CD4-positive, alpha-beta T cell treated with Interferon gamma for 1 hour (primary cell): ENCODE measurements at regions not wholly inside any gene's neighbourhood (a gene's known extent, or its start where the extent isn't known, plus 50 kb on each side); places are given as distances from the start of the nearest gene placed in this dataset.
"Not testable (repeated sequence)": the region's sequence is repeated elsewhere in the genome, so short reads cannot be mapped to it uniquely, and the experiment has no call there.

Experiments
- DNase-seq: peaks from one replicate; pipeline ENCODE4 v3.0.0-alpha.2; 2020

- DNase-seq, result no peak
Observed at GRCh38 chr9:108269371-108269770, 586.4 kb downstream of the ACTL7B start.

- DNase-seq, result no peak
Observed at GRCh38 chr9:108265065-108265464, 590.7 kb downstream of the ACTL7B start.

GRCh38 chr9:108264093-108264492 lies 591.7 kb downstream of the ACTL7B start:
- no peak for DNase-seq

- DNase-seq, result no peak
Observed at GRCh38 chr9:108262836-108263235, 593.0 kb downstream of the ACTL7B start.

GRCh38 chr9:108259917-108260675 lies 595.7 kb downstream of the ACTL7B start:
- DNase-seq, result no peak

- no peak for DNase-seq
Observed at GRCh38 chr9:108258640-108259039, 597.1 kb downstream of the ACTL7B start.

GRCh38 chr9:108257382-108257781 lies 598.4 kb downstream of the ACTL7B start:
- DNase-seq, result no peak

GRCh38 chr9:108254236-108254635 lies 601.5 kb downstream of the ACTL7B start:
- DNase-seq, result no peak

GRCh38 chr9:108247391-108247790 lies 608.4 kb downstream of the ACTL7B start:
- not testable (repeated sequence) for DNase-seq

GRCh38 chr9:108245901-108246300 lies 609.9 kb downstream of the ACTL7B start:
- no peak for DNase-seq

GRCh38 chr9:108245331-108245730 lies 610.5 kb downstream of the ACTL7B start:
- DNase-seq, result no peak

- no peak for DNase-seq
Observed at GRCh38 chr9:108244686-108245085, 611.1 kb downstream of the ACTL7B start.

GRCh38 chr9:108241384-108242073 lies 614.3 kb downstream of the ACTL7B start:
- no peak for DNase-seq

- no peak for DNase-seq
Observed at GRCh38 chr9:108239696-108240321, 616.0 kb downstream of the ACTL7B start.

GRCh38 chr9:108235609-108236008 lies 620.2 kb downstream of the ACTL7B start:
- DNase-seq, result no peak

GRCh38 chr9:108234811-108235210 lies 621.0 kb downstream of the ACTL7B start:
- no peak for DNase-seq

GRCh38 chr9:108225149-108225800 lies 630.5 kb downstream of the ACTL7B start:
- no peak for DNase-seq

GRCh38 chr9:108224716-108225115 lies 631.1 kb downstream of the ACTL7B start:
- no peak for DNase-seq

GRCh38 chr9:108219664-108220063 lies 636.1 kb downstream of the ACTL7B start:
- DNase-seq, result no peak

- no peak for DNase-seq
Observed at GRCh38 chr9:108217431-108218349, 638.1 kb downstream of the ACTL7B start.

GRCh38 chr9:108213511-108213910 lies 642.3 kb downstream of the ACTL7B start:
- no peak for DNase-seq

GRCh38 chr9:108212184-108212583 lies 643.6 kb downstream of the ACTL7B start:
- no peak for DNase-seq
